ENCODE measurements at regions not wholly inside any gene's neighbourhood (a gene's known extent, or its start where the extent isn't known, plus 50 kb on each side); places are given as distances from the start of the nearest gene placed in this dataset.

DNA sequence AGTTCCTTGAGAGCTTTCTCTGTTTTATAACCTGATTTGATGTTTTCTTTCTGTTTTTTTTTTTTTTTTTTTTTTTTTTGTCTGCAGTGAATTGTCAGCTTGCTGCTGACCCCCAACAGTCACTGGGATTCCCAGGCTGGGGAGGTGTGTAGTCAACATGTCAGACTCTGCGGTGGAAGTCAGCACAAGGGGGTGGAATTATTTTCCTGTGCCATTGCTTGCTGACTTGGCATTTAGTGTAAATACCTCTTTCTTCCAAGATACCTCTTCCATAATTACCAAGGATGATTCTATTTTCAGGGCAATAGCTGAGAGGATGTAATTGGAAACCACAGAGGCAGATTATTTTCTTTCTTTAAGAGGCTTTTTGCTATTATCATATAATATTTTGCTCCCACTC lies 266.3 kb downstream of the CCDC85A start:
- TF ChIP-seq, protein P1, sequence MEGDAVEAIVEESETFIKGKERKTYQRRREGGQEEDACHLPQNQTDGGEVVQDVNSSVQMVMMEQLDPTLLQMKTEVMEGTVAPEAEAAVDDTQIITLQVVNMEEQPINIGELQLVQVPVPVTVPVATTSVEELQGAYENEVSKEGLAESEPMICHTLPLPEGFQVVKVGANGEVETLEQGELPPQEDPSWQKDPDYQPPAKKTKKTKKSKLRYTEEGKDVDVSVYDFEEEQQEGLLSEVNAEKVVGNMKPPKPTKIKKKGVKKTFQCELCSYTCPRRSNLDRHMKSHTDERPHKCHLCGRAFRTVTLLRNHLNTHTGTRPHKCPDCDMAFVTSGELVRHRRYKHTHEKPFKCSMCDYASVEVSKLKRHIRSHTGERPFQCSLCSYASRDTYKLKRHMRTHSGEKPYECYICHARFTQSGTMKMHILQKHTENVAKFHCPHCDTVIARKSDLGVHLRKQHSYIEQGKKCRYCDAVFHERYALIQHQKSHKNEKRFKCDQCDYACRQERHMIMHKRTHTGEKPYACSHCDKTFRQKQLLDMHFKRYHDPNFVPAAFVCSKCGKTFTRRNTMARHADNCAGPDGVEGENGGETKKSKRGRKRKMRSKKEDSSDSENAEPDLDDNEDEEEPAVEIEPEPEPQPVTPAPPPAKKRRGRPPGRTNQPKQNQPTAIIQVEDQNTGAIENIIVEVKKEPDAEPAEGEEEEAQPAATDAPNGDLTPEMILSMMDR (IDR thresholded peaks at IDR 0.05): no peak
- TF ChIP-seq POLR2AphosphoS5 (IDR thresholded peaks at IDR 0.05; ENCODE audit: low read depth, low read length): no peak
- TF ChIP-seq, protein P2, sequence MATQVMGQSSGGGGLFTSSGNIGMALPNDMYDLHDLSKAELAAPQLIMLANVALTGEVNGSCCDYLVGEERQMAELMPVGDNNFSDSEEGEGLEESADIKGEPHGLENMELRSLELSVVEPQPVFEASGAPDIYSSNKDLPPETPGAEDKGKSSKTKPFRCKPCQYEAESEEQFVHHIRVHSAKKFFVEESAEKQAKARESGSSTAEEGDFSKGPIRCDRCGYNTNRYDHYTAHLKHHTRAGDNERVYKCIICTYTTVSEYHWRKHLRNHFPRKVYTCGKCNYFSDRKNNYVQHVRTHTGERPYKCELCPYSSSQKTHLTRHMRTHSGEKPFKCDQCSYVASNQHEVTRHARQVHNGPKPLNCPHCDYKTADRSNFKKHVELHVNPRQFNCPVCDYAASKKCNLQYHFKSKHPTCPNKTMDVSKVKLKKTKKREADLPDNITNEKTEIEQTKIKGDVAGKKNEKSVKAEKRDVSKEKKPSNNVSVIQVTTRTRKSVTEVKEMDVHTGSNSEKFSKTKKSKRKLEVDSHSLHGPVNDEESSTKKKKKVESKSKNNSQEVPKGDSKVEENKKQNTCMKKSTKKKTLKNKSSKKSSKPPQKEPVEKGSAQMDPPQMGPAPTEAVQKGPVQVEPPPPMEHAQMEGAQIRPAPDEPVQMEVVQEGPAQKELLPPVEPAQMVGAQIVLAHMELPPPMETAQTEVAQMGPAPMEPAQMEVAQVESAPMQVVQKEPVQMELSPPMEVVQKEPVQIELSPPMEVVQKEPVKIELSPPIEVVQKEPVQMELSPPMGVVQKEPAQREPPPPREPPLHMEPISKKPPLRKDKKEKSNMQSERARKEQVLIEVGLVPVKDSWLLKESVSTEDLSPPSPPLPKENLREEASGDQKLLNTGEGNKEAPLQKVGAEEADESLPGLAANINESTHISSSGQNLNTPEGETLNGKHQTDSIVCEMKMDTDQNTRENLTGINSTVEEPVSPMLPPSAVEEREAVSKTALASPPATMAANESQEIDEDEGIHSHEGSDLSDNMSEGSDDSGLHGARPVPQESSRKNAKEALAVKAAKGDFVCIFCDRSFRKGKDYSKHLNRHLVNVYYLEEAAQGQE (IDR thresholded peaks at IDR 0.05; ENCODE audit: insufficient read depth in 1 of 2, low read depth in 2 of 2, low read length in 1 of 2): no peak
- no peak for TF ChIP-seq TCF7L2 (IDR thresholded peaks at IDR 0.05; ENCODE audit: low read depth, low read length)
- no peak for TF ChIP-seq SIN3A (IDR thresholded peaks at IDR 0.05; ENCODE audit: borderline replicate concordance, insufficient read depth, low read depth, low read length)

All from Panc1 (cell line).